Panc1 (cell line): ENCODE measurements at regions not wholly inside any gene's neighbourhood (a gene's known extent, or its start where the extent isn't known, plus 50 kb on each side); places are given as distances from the start of the nearest gene placed in this dataset.
A peak's percentile ranks its signal among the peaks of the same experiment; 100 is the strongest.

Source experiments
- ATAC-seq: fragments of 200-7000 bp; cut with Tn5 transposase; 2 replicates; pipeline ENCODE4 v1.9.1; 2020; ENCODE audit warnings: mild to moderate bottlenecking, moderate library complexity
- BruUV-seq: library from RNA; stranded (reverse); fragments of 400-500 nt; replicated peaks from 2 replicates; lab custom pipeline; 2021; lab: Mats Ljungman, UMichigan
- CTCF ChIA-PET: fragments of 300-600 bp; sonication (Branson Sonifier 250); formaldehyde crosslinking; loops from one replicate; lab custom pipeline; 2022; ENCODE audit warnings: antibody characterized with exemption; lab: Charles Lee
- POLR2A ChIA-PET: fragments of 300-600 bp; sonication (Branson Sonifier 250); formaldehyde crosslinking; loops from one replicate; lab custom pipeline; 2022; ENCODE audit warnings: antibody characterized with exemption; lab: Charles Lee
- DNase-seq: peaks from one replicate; pipeline ENCODE4 v3.0.0-alpha.2; 2010; ENCODE audit warnings: low read depth, low spot score
- H3K27ac ChIP-seq: 2 replicates; pipeline ENCODE4 v1.5.1; 2011; ENCODE audit warnings: mild to moderate bottlenecking, low read length, inconsistent platforms
- H3K27me3 ChIP-seq: fragments of 200-500 bp; sonication (Bioruptor generic); 2 replicates; pipeline ENCODE4 v1.6.0; 2014; ENCODE audit warnings: low read length, inconsistent platforms; ENCODE audit not compliant: control insufficient read depth, insufficient read depth
- H3K36me3 ChIP-seq: fragments of 200-500 bp; sonication (Bioruptor generic); 2 replicates; pipeline ENCODE4 v1.5.1; 2014; ENCODE audit warnings: inconsistent platforms, mild to moderate bottlenecking, low read length, moderate library complexity; ENCODE audit not compliant: control insufficient read depth, insufficient read depth
- H3K4me1 ChIP-seq: 2 replicates; pipeline ENCODE4 v1.5.1; 2011; ENCODE audit warnings: inconsistent platforms, mild to moderate bottlenecking, low read length, moderate library complexity; ENCODE audit not compliant: control insufficient read depth, insufficient read depth
- H3K4me3 ChIP-seq, 2 experiments: 2 replicates each; pipeline ENCODE4 v1.5.1; 2011 to 2012; ENCODE audit warnings: low read depth in 2 of 2, low read length in 2 of 2, mild to moderate bottlenecking in 2 of 2, inconsistent platforms in 1 of 2, moderate library complexity in 1 of 2
- H3K9me3 ChIP-seq: fragments of 200-500 bp; sonication (Bioruptor generic); 2 replicates; pipeline ENCODE4 v1.5.1; 2014; ENCODE audit warnings: low read depth, mild to moderate bottlenecking, inconsistent platforms, low read length, moderate library complexity; ENCODE audit not compliant: control insufficient read depth, insufficient read depth
- POLR2AphosphoS5 ChIP-seq: IDR thresholded peaks from 2 replicates; pipeline ENCODE4 v1.6.1; 2012; ENCODE audit warnings: mild to moderate bottlenecking, low read depth, low read length, moderate library complexity
- SIN3A ChIP-seq: IDR thresholded peaks from 2 replicates; pipeline ENCODE4 v1.6.1; 2012; ENCODE audit warnings: low read depth, mild to moderate bottlenecking, low read length, moderate library complexity, borderline replicate concordance; ENCODE audit not compliant: insufficient read depth
- TCF7L2 ChIP-seq: IDR thresholded peaks from 2 replicates; pipeline ENCODE4 v1.6.1; 2011; ENCODE audit warnings: mild to moderate bottlenecking, low read depth, low read length, inconsistent platforms
- in situ Hi-C: cut with HindIII; loops from 2 replicates; pipeline ENCODE4 v1.10.0; 2016; ENCODE audit warnings: low sequenced_read_pairs, low pct_unique_long_range_greater_than_20kb
- intact Hi-C: fragments of 100-400 bp; cut with micrococcal nuclease; formaldehyde crosslinking; loops from one replicate; pipeline ENCODE4 v1.10.0; 2022; ENCODE audit not compliant: unreplicated experiment
- TF ChIP-seq, protein P1 (sequence below): fragments of 450-650 bp; IDR thresholded peaks from 2 replicates; pipeline ENCODE4 v1.5.1; 2017; ENCODE audit warnings: mild to moderate bottlenecking
- TF ChIP-seq, protein P2 (sequence below), 2 experiments: IDR thresholded peaks; 2 replicates each; pipeline ENCODE4 v1.6.1; 2011 to 2012; ENCODE audit warnings: low read depth in 2 of 2, control low read depth in 1 of 2, low read length in 1 of 2, mild to moderate bottlenecking in 1 of 2, moderate library complexity in 1 of 2; ENCODE audit not compliant: insufficient read depth in 1 of 2

DNA sequence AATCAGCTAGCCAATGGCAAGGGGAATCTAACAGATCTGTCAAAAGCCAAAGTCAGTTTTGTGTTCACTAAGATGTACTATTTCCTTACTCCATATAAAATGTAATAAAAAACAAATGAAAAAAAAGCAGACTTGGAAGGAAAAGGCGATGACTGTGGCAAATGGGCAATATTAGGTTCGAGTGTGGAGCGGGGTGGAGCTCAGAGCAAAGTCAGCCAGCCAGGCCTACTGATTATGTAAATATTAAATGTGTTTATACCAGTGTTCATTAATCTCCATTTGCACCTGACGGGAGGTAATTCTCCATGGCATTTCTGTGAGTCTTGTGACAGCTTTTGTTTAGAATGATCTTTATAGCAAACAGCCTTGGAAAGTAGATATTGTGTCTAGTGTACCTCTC lies 96.2 kb upstream of the KCNMB2 start:
- DNase-seq, result no peak
- no TSS peak for BruUV-seq
- no peak overlapping the region for H3K4me3 ChIP-seq
- ChIA-PET POLR2A (no interaction called here), CTCF (no interaction called here)
- in situ Hi-C loops (no loop called here), intact Hi-C loops (no loop called here)
- no peak overlapping the region for H3K27ac ChIP-seq
- no peak for ATAC-seq
- TF ChIP-seq, protein P1, sequence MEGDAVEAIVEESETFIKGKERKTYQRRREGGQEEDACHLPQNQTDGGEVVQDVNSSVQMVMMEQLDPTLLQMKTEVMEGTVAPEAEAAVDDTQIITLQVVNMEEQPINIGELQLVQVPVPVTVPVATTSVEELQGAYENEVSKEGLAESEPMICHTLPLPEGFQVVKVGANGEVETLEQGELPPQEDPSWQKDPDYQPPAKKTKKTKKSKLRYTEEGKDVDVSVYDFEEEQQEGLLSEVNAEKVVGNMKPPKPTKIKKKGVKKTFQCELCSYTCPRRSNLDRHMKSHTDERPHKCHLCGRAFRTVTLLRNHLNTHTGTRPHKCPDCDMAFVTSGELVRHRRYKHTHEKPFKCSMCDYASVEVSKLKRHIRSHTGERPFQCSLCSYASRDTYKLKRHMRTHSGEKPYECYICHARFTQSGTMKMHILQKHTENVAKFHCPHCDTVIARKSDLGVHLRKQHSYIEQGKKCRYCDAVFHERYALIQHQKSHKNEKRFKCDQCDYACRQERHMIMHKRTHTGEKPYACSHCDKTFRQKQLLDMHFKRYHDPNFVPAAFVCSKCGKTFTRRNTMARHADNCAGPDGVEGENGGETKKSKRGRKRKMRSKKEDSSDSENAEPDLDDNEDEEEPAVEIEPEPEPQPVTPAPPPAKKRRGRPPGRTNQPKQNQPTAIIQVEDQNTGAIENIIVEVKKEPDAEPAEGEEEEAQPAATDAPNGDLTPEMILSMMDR, result no peak
- TF ChIP-seq TCF7L2 (no peak), SIN3A (no peak), POLR2AphosphoS5 (no peak)
- TF ChIP-seq, protein P2, sequence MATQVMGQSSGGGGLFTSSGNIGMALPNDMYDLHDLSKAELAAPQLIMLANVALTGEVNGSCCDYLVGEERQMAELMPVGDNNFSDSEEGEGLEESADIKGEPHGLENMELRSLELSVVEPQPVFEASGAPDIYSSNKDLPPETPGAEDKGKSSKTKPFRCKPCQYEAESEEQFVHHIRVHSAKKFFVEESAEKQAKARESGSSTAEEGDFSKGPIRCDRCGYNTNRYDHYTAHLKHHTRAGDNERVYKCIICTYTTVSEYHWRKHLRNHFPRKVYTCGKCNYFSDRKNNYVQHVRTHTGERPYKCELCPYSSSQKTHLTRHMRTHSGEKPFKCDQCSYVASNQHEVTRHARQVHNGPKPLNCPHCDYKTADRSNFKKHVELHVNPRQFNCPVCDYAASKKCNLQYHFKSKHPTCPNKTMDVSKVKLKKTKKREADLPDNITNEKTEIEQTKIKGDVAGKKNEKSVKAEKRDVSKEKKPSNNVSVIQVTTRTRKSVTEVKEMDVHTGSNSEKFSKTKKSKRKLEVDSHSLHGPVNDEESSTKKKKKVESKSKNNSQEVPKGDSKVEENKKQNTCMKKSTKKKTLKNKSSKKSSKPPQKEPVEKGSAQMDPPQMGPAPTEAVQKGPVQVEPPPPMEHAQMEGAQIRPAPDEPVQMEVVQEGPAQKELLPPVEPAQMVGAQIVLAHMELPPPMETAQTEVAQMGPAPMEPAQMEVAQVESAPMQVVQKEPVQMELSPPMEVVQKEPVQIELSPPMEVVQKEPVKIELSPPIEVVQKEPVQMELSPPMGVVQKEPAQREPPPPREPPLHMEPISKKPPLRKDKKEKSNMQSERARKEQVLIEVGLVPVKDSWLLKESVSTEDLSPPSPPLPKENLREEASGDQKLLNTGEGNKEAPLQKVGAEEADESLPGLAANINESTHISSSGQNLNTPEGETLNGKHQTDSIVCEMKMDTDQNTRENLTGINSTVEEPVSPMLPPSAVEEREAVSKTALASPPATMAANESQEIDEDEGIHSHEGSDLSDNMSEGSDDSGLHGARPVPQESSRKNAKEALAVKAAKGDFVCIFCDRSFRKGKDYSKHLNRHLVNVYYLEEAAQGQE (IDR thresholded peaks at IDR 0.05; ENCODE audit: insufficient read depth in 1 of 2, low read depth in 2 of 2, low read length in 1 of 2), result no peak
- no peaks in the 10 kb centered on the region for H3K36me3 ChIP-seq
- no peaks in the 10 kb centered on the region for H3K9me3 ChIP-seq
- H3K4me1 ChIP-seq, result no peaks in the 10 kb centered on the region
- no peaks in the 10 kb centered on the region for H3K27me3 ChIP-seq

DNA sequence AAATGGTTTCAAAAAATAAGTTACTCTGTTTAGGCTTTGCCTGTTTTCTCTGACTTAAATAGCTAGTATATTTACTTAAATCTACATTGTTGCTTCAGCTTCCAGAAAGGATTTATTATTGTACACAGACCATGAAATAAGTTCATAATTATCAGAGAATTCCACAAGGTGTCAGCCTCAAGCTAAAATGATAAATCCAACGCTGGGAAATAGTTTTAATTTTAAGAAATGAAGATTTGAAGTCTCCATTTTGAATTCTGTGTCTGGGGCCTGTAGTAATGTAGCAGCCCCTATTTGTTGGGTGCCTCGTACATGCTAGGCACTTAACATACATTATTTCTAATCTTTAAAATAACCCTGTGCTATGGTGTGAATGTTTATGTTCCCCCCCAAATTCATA lies 92.6 kb upstream of the KCNMB2 start:
- in situ Hi-C loops, result no loop called here
- Histone ChIP-seq H3K36me3 (no peaks in the 10 kb centered on the region), H3K4me1 (no peaks in the 10 kb centered on the region), H3K27me3 (no peaks in the 10 kb centered on the region), H3K9me3 (no peaks in the 10 kb centered on the region), H3K4me3 (no peak overlapping the region), H3K27ac (no peak overlapping the region)
- DNase-seq (no peak), ATAC-seq (no peak)
- TF ChIP-seq SIN3A, result no peak
- TF ChIP-seq, protein P1, result peak; percentile 16; the same call in 1 of the 2 replicates
- ChIA-PET CTCF (no interaction called here), POLR2A (no interaction called here)
- no TSS peak for BruUV-seq
- intact Hi-C loops, result no loop called here

DNA sequence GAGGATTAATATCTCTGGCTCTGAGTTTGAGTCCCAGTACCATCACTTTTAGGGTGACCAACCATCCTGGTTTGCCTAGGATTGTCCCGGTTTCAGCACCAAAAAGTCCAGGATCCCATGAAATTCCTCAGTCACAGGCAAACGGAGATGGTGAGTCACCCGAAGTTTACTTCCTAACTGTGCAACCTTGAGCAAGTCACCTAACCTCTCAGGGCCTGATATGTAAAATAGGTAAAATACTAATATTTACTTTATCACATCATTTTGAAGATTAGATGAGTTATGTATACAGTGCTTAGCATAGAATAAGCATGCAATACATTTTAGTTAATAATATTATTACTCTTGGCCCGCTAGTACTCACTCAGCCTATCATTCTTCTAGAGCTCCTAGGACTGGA lies 91.1 kb upstream of the KCNMB2 start:
- Histone ChIP-seq H3K4me3 (no peak overlapping the region), H3K36me3 (no peaks in the 10 kb centered on the region), H3K27me3 (no peaks in the 10 kb centered on the region), H3K9me3 (no peaks in the 10 kb centered on the region), H3K4me1 (no peaks in the 10 kb centered on the region), H3K27ac (no peak overlapping the region)
- ATAC-seq, result no peak
- intact Hi-C loops, result no loop called here
- no TSS peak for BruUV-seq
- ChIA-PET CTCF (no interaction called here), POLR2A (no interaction called here)
- TF ChIP-seq POLR2AphosphoS5, result no peak
- TF ChIP-seq, protein P1, result no peak
- TF ChIP-seq, protein P2 (IDR thresholded peaks at IDR 0.05; ENCODE audit: insufficient read depth in 1 of 2, low read depth in 2 of 2, low read length in 1 of 2), result no peak
- TF ChIP-seq SIN3A, result no peak
- no peak for TF ChIP-seq TCF7L2
- no peak for DNase-seq
- in situ Hi-C loops, result no loop called here
